GM06990 (cell line): ENCODE measurements at regions not wholly inside any gene's neighbourhood (a gene's known extent, or its start where the extent isn't known, plus 50 kb on each side); places are given as distances from the start of the nearest gene placed in this dataset.

ENCODE experiments used
- DNase-seq: peaks from one replicate; pipeline ENCODE4 v3.0.0-alpha.2; 2011; ENCODE audit not compliant: insufficient read length; ENCODE audit errors: extremely low read depth
- H3K27me3 ChIP-seq: replicated peaks from 2 replicates; pipeline ENCODE4 v1.6.0; 2011; ENCODE audit warnings: low read length; ENCODE audit not compliant: control insufficient read depth, insufficient read depth
- H3K36me3 ChIP-seq: 2 replicates; pipeline ENCODE4 v1.5.1; 2011; ENCODE audit warnings: low read length; ENCODE audit not compliant: control insufficient read depth, insufficient read depth
- H3K4me3 ChIP-seq: replicated peaks from 2 replicates; pipeline ENCODE4 v1.5.1; 2011; ENCODE audit warnings: low read depth, mild to moderate bottlenecking, control low read depth, low read length
- TF ChIP-seq, protein P1 (sequence below): IDR thresholded peaks from 2 replicates; pipeline ENCODE4 v1.5.1; 2011; ENCODE audit warnings: low read length, control low read depth, mild to moderate bottlenecking, inconsistent platforms; ENCODE audit not compliant: insufficient read depth, poor library complexity, severe bottlenecking

GRCh38 chr1:96979304-96980268 lies 258.0 kb downstream of the PTBP2 start:
- no peak for DNase-seq
- Histone ChIP-seq H3K4me3 (no peak overlapping the region), H3K27me3 (no peaks in the 10 kb centered on the region), H3K36me3 (no peaks in the 10 kb centered on the region)
- TF ChIP-seq, protein P1, sequence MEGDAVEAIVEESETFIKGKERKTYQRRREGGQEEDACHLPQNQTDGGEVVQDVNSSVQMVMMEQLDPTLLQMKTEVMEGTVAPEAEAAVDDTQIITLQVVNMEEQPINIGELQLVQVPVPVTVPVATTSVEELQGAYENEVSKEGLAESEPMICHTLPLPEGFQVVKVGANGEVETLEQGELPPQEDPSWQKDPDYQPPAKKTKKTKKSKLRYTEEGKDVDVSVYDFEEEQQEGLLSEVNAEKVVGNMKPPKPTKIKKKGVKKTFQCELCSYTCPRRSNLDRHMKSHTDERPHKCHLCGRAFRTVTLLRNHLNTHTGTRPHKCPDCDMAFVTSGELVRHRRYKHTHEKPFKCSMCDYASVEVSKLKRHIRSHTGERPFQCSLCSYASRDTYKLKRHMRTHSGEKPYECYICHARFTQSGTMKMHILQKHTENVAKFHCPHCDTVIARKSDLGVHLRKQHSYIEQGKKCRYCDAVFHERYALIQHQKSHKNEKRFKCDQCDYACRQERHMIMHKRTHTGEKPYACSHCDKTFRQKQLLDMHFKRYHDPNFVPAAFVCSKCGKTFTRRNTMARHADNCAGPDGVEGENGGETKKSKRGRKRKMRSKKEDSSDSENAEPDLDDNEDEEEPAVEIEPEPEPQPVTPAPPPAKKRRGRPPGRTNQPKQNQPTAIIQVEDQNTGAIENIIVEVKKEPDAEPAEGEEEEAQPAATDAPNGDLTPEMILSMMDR: no peak

- TF ChIP-seq, protein P1: no peak
- Histone ChIP-seq H3K27me3 (no peaks in the 10 kb centered on the region), H3K36me3 (no peaks in the 10 kb centered on the region), H3K4me3 (no peak overlapping the region)
- no peak for DNase-seq
These were observed 258.9 kb downstream of the PTBP2 start for GRCh38 chr1:96980448-96980847.

DNA sequence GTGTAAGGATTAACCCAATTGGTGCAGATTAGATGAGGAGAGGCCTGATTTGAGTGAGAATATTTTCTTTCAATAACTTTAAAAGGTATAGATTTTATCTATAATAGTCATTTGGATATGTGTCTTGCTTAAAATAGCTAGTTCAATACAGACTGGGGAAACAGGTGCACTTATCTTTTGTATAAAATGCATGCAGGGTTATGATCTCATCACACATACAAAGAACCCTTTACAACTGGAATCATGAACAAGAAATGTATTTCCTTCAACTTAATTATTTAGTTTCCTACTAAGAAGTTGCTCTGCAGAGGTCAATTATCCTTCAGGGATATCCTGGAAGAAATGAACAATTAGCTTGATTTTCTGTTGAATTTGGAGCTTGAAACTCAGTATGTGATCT lies 259.6 kb downstream of the PTBP2 start:
- TF ChIP-seq, protein P1: no peak
- Histone ChIP-seq H3K36me3 (no peaks in the 10 kb centered on the region), H3K4me3 (no peak overlapping the region), H3K27me3 (no peaks in the 10 kb centered on the region)
- DNase-seq: no peak

- H3K36me3 ChIP-seq: no peaks in the 10 kb centered on the region
- no peaks in the 10 kb centered on the region for H3K27me3 ChIP-seq
- no peak overlapping the region for H3K4me3 ChIP-seq
- DNase-seq: no peak
- TF ChIP-seq, protein P1: no peak
These were observed 260.5 kb downstream of the PTBP2 start for GRCh38 chr1:96982118-96982517.

GRCh38 chr1:96983866-96984265 lies 262.3 kb downstream of the PTBP2 start:
- H3K36me3 ChIP-seq: no peaks in the 10 kb centered on the region
- TF ChIP-seq, protein P1: no peak
- no peak for DNase-seq
- no peak overlapping the region for H3K4me3 ChIP-seq
- H3K27me3 ChIP-seq: no peaks in the 10 kb centered on the region
